WERI-Rb-1 (cell line): ENCODE measurements at regions not wholly inside any gene's neighbourhood (a gene's known extent, or its start where the extent isn't known, plus 50 kb on each side); places are given as distances from the start of the nearest gene placed in this dataset.

Experiments
- DNase-seq: peaks from one replicate; pipeline ENCODE4 v3.0.0-alpha.2; 2020
- H3K27ac ChIP-seq: fragments of 250-450 bp; sonication (Bioruptor Pico); 2 replicates; pipeline ENCODE4 v1.5.1; 2020; ENCODE audit warnings: mild to moderate bottlenecking, moderate library complexity
- H3K27me3 ChIP-seq: fragments of 250-450 bp; sonication (Bioruptor Pico); 2 replicates; pipeline ENCODE4 v1.5.1; 2021; ENCODE audit warnings: mild to moderate bottlenecking, low read depth, moderate library complexity; ENCODE audit not compliant: insufficient read depth, severe bottlenecking
- H3K36me3 ChIP-seq: fragments of 250-450 bp; sonication (Bioruptor Pico); 2 replicates; pipeline ENCODE4 v1.5.1; 2020; ENCODE audit warnings: mild to moderate bottlenecking, moderate library complexity
- H3K4me3 ChIP-seq: 2 replicates; pipeline ENCODE4 v1.5.1; 2011; ENCODE audit warnings: low read depth, mild to moderate bottlenecking, control low read depth, low read length
- H3K9me3 ChIP-seq: fragments of 250-450 bp; sonication (Bioruptor Pico); 2 replicates; pipeline ENCODE4 v1.5.1; 2021; ENCODE audit warnings: mild to moderate bottlenecking, moderate library complexity; ENCODE audit not compliant: severe bottlenecking
- TF ChIP-seq, protein P1 (sequence below): IDR thresholded peaks from 2 replicates; pipeline ENCODE4 v1.5.1; 2011; ENCODE audit warnings: low read depth, mild to moderate bottlenecking, control low read depth, inconsistent platforms, low read length

DNA sequence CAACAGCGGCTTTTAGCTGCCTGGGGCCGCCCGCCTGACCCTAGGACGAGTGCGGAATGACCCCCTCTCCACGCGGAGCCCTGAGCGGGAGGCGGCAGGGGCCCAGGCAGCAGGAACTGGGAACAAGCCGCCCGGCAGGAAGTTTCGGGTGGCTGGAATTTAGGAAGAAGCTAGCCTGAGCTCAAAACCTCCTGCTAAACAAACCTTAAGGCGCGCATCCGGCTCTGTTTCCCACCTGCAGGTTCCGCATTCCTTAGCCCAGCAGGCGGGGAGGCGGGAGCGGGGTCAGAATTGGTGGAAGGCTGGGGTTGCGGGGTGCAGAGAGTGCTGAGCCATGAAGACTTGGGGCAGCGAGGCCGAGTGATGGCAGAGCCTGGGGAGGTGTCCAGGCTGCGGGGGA is 813.9 kb downstream of the KCNJ18 start:
- DNase-seq, result no peak
- Histone ChIP-seq H3K27me3 (peaks cover 13% of the 10 kb centered on the region), H3K4me3 (no peak overlapping the region), H3K27ac (no peak overlapping the region), H3K36me3 (no peaks in the 10 kb centered on the region), H3K9me3 (no peaks in the 10 kb centered on the region)
- TF ChIP-seq, protein P1, sequence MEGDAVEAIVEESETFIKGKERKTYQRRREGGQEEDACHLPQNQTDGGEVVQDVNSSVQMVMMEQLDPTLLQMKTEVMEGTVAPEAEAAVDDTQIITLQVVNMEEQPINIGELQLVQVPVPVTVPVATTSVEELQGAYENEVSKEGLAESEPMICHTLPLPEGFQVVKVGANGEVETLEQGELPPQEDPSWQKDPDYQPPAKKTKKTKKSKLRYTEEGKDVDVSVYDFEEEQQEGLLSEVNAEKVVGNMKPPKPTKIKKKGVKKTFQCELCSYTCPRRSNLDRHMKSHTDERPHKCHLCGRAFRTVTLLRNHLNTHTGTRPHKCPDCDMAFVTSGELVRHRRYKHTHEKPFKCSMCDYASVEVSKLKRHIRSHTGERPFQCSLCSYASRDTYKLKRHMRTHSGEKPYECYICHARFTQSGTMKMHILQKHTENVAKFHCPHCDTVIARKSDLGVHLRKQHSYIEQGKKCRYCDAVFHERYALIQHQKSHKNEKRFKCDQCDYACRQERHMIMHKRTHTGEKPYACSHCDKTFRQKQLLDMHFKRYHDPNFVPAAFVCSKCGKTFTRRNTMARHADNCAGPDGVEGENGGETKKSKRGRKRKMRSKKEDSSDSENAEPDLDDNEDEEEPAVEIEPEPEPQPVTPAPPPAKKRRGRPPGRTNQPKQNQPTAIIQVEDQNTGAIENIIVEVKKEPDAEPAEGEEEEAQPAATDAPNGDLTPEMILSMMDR, result no peak

DNA sequence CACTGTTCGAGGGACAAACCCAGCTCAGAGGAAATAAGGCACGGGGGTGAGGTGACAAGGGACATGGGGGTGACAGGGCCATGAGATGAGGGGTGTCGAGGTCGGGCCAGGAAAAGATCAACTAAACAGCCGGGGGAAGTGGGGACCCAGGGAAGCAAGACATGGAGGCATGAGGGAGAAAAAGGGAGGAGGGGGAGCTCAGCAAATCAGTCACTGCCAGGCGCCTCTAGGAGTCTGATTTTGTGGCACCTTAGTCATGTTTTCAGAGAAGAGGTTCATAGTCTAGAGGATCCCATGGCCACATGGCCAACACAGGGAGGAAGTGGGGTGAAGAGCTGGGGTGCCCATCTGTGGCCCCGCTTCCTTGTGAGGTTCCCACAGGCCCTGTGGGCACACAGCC is 814.5 kb downstream of the KCNJ18 start:
- H3K9me3 ChIP-seq, result no peaks in the 10 kb centered on the region
- H3K36me3 ChIP-seq, result no peaks in the 10 kb centered on the region
- no peak overlapping the region for H3K4me3 ChIP-seq

GRCh38 chr17:22507823-22508222 is 815.5 kb downstream of the KCNJ18 start:
- Histone ChIP-seq H3K9me3 (no peaks in the 10 kb centered on the region), H3K4me3 (no peak overlapping the region), H3K27me3 (peaks cover 8% of the 10 kb centered on the region), H3K36me3 (no peaks in the 10 kb centered on the region), H3K27ac (no peak overlapping the region)
- TF ChIP-seq, protein P1, result peak; percentile 65
- DNase-seq, result peak; percentile 28

More for the DNA sequence above, 814.5 kb downstream of the KCNJ18 start:
- TF ChIP-seq, protein P1, result no peak
- DNase-seq, result no peak
- Histone ChIP-seq H3K27me3 (peaks cover 13% of the 10 kb centered on the region), H3K27ac (no peak overlapping the region)

GRCh38 chr17:22510504-22510903 is 818.2 kb downstream of the KCNJ18 start:
- no peak for DNase-seq
- H3K27ac ChIP-seq, result no peak overlapping the region
- H3K27me3 ChIP-seq, result peaks cover 6% of the 10 kb centered on the region
- no peak overlapping the region for H3K4me3 ChIP-seq
- no peaks in the 10 kb centered on the region for H3K9me3 ChIP-seq
- no peaks in the 10 kb centered on the region for H3K36me3 ChIP-seq
- TF ChIP-seq, protein P1, result no peak

DNA sequence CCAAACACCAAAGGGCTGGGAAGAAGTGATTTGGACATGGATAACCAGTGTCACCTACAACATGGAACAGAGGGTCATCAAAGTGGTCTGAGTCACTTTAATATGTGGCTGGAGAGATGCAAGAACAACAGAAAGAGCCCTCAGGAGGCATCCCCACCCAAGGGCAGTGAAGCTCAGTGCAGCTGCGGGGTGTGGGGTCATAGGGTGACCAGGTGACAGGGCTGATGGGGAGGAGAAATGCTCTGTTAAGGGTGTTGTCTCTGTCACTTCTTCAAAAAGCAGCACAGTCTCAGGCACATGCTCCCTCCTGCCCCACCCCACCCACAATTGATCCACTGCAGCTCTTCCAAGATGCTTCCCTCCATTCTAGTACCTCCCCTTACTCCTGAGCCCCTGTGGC is 819.1 kb downstream of the KCNJ18 start:
- H3K4me3 ChIP-seq, result no peak overlapping the region
- H3K27ac ChIP-seq, result no peak overlapping the region
- no peaks in the 10 kb centered on the region for H3K9me3 ChIP-seq
- no peaks in the 10 kb centered on the region for H3K27me3 ChIP-seq
- DNase-seq, result no peak
- TF ChIP-seq, protein P1, result no peak
- no peaks in the 10 kb centered on the region for H3K36me3 ChIP-seq

GRCh38 chr17:22512057-22512456 is 819.7 kb downstream of the KCNJ18 start:
- no peaks in the 10 kb centered on the region for H3K9me3 ChIP-seq
- TF ChIP-seq, protein P1, result no peak

More at GRCh38 chr17:22512057-22512456, 819.7 kb downstream of the KCNJ18 start:
- DNase-seq, result no peak
- no peaks in the 10 kb centered on the region for H3K27me3 ChIP-seq
- no peak overlapping the region for H3K27ac ChIP-seq
- no peak overlapping the region for H3K4me3 ChIP-seq
- no peaks in the 10 kb centered on the region for H3K36me3 ChIP-seq
